SH-SY5Y (cell line): ENCODE measurements at regions not wholly inside any gene's neighbourhood (a gene's known extent, or its start where the extent isn't known, plus 50 kb on each side); places are given as distances from the start of the nearest gene placed in this dataset.

Experiments used
- GATA2 ChIP-seq: IDR thresholded peaks from 2 replicates; pipeline ENCODE4 v1.6.1; 2011; ENCODE audit warnings: mild to moderate bottlenecking, low read depth, low read length
- GATA3 ChIP-seq: IDR thresholded peaks from 2 replicates; pipeline ENCODE4 v1.6.1; 2011; ENCODE audit warnings: low read depth, mild to moderate bottlenecking, low read length, moderate library complexity

- TF ChIP-seq GATA2 (no peak), GATA3 (no peak)
Measured at GRCh38 chr2:116340690-116341089, 1473.8 kb upstream of the DDX18 start.

GRCh38 chr2:116366212-116366611 lies 1448.3 kb upstream of the DDX18 start:
- TF ChIP-seq GATA3, result no peak
- TF ChIP-seq GATA2, result no peak

DNA sequence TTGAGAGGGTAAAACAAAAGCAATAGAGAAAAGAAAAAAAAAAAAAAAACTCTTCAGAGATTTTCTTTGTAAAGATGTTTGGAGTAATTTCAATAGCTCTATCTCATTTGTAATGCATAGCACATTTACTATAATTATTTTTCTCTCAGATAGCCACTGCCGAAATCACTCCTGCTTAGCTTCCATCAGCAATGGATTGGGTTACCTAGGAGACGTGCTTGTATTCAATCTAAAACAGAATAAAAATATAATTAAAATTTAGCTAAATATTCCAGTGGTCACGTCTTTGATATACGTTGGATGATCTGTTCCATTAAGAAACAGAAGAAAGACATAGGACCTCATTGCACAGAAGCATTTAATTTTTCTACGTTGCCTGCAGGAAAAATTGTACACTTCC lies 1435.7 kb upstream of the DDX18 start:
- TF ChIP-seq GATA2 (no peak), GATA3 (no peak)

DNA sequence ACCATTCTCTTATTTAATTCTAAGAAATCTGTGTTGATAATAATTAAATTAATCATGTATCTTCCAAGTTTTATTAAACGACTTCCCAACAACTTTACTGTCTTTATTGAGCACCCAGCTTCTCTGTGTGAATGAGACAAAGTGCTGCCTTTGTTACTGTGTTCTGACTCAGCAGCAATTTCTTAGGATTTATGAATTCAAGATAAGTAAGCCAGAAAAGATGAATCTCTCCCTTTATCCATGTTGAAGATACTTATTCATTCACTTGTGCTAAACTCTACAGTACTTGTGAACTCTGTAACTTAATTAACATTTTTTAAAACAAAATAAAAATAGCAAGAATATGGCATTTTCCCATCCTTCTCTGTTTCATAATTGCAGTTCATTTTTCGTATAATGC lies 1403.3 kb upstream of the DDX18 start:
- TF ChIP-seq GATA2, result no peak
- no peak for TF ChIP-seq GATA3

DNA sequence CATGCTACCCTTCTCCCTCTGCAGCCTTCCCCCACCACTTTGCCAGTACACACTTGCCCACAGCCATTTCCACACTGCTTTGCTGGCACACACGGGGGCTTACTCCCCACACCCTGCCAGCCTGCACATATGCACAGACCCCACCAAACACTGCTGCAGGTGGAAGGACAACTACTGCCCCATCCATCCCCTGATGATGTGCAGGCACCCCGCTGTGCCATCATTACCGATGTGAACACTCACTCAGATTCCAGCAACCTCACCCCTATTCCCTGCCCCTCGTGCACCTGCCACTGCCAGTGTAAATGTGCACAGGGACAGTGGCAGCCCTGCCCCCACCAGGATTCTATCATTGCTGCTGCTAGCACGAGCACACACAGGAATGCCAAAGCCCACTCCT lies 1400.8 kb upstream of the DDX18 start:
- TF ChIP-seq GATA3, result no peak
- no peak for TF ChIP-seq GATA2

DNA sequence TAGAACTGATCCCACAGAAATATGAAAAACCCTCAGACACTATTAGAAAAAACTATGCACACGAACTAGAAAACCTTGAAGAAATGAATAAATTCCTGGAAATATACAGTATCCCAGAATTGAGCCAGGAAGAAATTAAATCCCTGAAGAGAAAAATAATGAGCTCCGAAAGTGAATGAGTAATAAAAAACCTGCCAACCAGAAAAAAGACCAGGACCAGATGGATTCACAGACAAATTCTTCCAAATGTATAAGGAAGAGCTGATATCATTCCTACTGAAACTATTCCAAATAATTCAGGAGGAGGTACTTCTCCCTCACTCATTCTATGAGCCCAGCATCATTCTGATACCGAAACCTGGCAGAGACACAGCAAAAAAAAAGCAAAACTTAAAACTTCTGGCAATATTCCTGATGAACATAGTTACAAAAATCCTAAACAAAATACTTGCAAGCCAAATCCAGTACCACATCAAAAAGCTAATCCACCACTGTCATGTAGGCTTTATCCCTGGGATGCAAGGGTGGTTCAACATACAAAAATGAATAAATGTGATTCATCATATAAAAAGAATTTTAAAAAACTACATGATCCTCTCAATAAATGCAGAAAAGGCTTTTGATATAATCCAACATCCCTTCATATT lies 1397.6 kb upstream of the DDX18 start:
- TF ChIP-seq GATA3 (no peak), GATA2 (no peak)

GRCh38 chr2:116435648-116436047 lies 1378.8 kb upstream of the DDX18 start:
- no peak for TF ChIP-seq GATA2
- TF ChIP-seq GATA3, result no peak

GRCh38 chr2:116440104-116440653 lies 1374.3 kb upstream of the DDX18 start:
- TF ChIP-seq GATA3, result no peak
- TF ChIP-seq GATA2, result no peak

- TF ChIP-seq GATA3 (no peak), GATA2 (no peak)
Measured at GRCh38 chr2:116442418-116442817, 1372.1 kb upstream of the DDX18 start.

DNA sequence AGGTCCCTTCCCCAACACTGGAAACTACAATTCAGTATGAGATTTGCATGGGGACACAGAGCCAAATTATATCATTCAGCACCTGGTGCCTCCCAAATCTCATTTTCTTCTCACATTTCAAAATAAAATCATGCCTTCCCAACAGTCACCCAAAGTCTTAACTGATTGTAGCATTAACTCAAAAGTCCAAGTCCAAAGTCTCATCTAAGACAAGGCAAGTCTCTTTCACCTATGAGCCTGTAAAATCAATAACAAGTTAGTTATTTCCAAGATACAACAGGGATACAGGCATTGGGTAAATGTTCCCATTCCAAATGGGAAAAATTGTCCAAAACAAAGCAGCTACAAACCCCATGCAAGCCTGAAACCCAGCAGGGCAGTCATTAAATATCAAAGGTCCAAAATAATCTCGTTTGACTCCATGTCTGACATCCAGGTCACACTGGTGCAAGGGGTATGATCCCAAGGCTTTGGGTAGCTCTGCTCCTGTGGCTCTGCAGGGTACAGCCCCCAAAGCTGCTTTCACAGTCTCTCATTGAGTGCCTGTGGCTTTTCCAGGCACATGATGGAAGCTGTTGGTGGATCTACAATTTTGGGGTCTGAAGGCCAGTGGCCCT lies 1370.1 kb upstream of the DDX18 start:
- no peak for TF ChIP-seq GATA3
- TF ChIP-seq GATA2, result no peak

- no peak for TF ChIP-seq GATA2
- no peak for TF ChIP-seq GATA3
Measured at GRCh38 chr2:116450990-116451389, 1363.5 kb upstream of the DDX18 start.

- no peak for TF ChIP-seq GATA2
- no peak for TF ChIP-seq GATA3
Measured at GRCh38 chr2:116452651-116453050, 1361.8 kb upstream of the DDX18 start.

GRCh38 chr2:116456429-116456828 lies 1358.1 kb upstream of the DDX18 start:
- TF ChIP-seq GATA2, result no peak
- no peak for TF ChIP-seq GATA3

DNA sequence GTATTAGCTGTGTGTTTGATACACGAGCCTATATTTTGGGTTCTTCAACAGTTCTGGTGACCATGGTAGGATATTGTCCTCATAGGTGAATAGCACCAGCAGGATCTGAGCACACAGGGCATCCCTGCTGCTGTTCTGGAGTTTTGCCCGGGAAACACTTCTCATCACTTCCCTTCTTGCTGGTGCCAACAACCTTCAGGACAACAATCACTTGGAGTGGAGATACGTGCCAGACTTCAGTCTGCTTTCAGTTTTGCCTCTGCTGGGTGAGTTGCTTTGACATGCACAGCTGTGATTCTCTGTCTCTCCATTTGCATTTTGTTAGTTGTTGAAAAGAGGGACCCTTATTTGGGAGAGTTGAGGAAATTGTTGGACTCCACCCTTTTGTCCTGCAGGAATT lies 1347.2 kb upstream of the DDX18 start:
- TF ChIP-seq GATA2 (no peak), GATA3 (no peak)

DNA sequence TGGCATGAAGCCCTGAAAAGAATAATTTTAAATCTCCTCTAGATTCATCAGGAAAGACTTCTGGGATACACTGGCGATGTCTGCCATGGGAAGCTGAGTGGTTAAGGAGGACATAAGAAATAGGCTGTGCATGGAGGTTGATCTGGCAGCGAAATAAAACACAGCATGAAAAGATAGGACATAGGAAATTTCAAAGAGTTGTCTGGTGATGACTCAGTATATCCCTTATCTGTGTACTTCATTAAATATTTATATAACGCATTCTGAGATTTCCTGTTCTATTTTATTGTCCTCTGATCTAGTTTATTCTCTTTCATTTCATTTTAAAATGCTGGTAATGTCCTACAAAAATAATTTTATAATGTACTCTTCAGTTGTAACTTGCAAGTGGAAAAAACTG lies 1337.3 kb upstream of the DDX18 start:
- TF ChIP-seq GATA3 (no peak), GATA2 (no peak)

GRCh38 chr2:116487336-116487735 lies 1327.2 kb upstream of the DDX18 start:
- TF ChIP-seq GATA2, result no peak
- no peak for TF ChIP-seq GATA3

DNA sequence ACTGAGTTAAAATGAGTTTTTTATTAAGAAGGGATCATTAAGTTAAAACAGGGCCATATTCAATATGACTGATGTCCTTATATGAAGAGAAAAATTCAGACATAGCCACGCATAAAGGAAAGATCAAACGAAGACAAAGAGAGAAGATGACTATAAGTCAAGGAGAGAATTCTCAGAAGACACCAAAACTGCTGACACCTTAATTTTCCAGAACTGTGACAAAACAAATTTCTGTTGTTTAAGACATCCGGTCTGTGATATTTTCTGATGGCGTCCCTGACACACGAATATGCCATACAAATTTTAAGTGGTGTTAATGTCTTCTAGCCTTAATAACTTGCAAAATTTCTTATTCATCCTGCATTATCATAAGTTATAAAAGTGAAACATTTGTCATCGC lies 1325.2 kb upstream of the DDX18 start:
- TF ChIP-seq GATA2, result no peak
- no peak for TF ChIP-seq GATA3

- no peak for TF ChIP-seq GATA3
- TF ChIP-seq GATA2, result no peak
Measured at GRCh38 chr2:116489944-116490343, 1324.5 kb upstream of the DDX18 start.
